ENCODE measurements at regions not wholly inside any gene's neighbourhood (a gene's known extent, or its start where the extent isn't known, plus 50 kb on each side); places are given as distances from the start of the nearest gene placed in this dataset.

DNA sequence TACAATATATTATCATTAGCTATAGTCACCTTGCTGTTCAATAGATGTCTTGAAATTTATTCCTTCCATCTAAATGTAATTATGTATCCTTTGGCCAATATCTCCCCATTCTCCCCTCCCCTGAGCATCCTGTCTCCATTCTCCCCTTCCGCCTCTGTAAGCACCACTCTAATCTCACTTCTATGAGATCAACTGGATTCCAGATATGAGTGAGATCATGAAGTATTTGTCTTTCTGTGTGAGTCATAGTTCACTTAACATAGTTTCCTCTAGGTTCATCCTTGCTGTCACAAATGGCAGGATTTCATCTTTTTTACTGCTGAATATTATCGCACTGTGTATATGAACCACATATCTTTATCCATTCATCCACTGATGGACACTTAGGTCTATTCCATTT lies 148.8 kb upstream of the NDN start:
- H3K4me2 ChIP-seq (ENCODE audit: low read length) = no peak overlapping the region
- H3K27ac ChIP-seq (ENCODE audit: low read length) = no peak overlapping the region
- H3F3A ChIP-seq (ENCODE audit: insufficient read depth, low read length, poor library complexity, severe bottlenecking) = no peaks in the 10 kb centered on the region
- H3K9me3 ChIP-seq (ENCODE audit: low read length) = no peaks in the 10 kb centered on the region
- no peaks in the 10 kb centered on the region for H3K27me3 ChIP-seq (ENCODE audit: insufficient read depth, low read depth, low read length)
- H3K4me3 ChIP-seq (ENCODE audit: low read length) = no peak overlapping the region
- TF ChIP-seq MXI1 (conservative IDR thresholded peaks at IDR 0.05; ENCODE audit: poor library complexity, severe bottlenecking) = no peak
- TF ChIP-seq, protein P1, sequence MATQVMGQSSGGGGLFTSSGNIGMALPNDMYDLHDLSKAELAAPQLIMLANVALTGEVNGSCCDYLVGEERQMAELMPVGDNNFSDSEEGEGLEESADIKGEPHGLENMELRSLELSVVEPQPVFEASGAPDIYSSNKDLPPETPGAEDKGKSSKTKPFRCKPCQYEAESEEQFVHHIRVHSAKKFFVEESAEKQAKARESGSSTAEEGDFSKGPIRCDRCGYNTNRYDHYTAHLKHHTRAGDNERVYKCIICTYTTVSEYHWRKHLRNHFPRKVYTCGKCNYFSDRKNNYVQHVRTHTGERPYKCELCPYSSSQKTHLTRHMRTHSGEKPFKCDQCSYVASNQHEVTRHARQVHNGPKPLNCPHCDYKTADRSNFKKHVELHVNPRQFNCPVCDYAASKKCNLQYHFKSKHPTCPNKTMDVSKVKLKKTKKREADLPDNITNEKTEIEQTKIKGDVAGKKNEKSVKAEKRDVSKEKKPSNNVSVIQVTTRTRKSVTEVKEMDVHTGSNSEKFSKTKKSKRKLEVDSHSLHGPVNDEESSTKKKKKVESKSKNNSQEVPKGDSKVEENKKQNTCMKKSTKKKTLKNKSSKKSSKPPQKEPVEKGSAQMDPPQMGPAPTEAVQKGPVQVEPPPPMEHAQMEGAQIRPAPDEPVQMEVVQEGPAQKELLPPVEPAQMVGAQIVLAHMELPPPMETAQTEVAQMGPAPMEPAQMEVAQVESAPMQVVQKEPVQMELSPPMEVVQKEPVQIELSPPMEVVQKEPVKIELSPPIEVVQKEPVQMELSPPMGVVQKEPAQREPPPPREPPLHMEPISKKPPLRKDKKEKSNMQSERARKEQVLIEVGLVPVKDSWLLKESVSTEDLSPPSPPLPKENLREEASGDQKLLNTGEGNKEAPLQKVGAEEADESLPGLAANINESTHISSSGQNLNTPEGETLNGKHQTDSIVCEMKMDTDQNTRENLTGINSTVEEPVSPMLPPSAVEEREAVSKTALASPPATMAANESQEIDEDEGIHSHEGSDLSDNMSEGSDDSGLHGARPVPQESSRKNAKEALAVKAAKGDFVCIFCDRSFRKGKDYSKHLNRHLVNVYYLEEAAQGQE (IDR thresholded peaks at IDR 0.05; ENCODE audit: borderline replicate concordance) = no peak
- no peak for TF ChIP-seq RAD21 (conservative IDR thresholded peaks at IDR 0.05)
- TF ChIP-seq EP300 (conservative IDR thresholded peaks at IDR 0.05; ENCODE audit: poor library complexity, severe bottlenecking) = no peak
- TF ChIP-seq, protein P2, sequence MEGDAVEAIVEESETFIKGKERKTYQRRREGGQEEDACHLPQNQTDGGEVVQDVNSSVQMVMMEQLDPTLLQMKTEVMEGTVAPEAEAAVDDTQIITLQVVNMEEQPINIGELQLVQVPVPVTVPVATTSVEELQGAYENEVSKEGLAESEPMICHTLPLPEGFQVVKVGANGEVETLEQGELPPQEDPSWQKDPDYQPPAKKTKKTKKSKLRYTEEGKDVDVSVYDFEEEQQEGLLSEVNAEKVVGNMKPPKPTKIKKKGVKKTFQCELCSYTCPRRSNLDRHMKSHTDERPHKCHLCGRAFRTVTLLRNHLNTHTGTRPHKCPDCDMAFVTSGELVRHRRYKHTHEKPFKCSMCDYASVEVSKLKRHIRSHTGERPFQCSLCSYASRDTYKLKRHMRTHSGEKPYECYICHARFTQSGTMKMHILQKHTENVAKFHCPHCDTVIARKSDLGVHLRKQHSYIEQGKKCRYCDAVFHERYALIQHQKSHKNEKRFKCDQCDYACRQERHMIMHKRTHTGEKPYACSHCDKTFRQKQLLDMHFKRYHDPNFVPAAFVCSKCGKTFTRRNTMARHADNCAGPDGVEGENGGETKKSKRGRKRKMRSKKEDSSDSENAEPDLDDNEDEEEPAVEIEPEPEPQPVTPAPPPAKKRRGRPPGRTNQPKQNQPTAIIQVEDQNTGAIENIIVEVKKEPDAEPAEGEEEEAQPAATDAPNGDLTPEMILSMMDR (IDR thresholded peaks at IDR 0.05; ENCODE audit: poor library complexity, severe bottlenecking) = no peak
- no peak for TF ChIP-seq POLR2AphosphoS5 (IDR thresholded peaks at IDR 0.05)
- no peak for TF ChIP-seq TAF1 (IDR thresholded peaks at IDR 0.05; ENCODE audit: low read depth)
- TF ChIP-seq SMC3 (conservative IDR thresholded peaks at IDR 0.05; ENCODE audit: poor library complexity) = no peak
- no peak for TF ChIP-seq EZH2 (IDR thresholded peaks at IDR 0.05; ENCODE audit: borderline replicate concordance, insufficient read depth, low read length, poor library complexity, severe bottlenecking)
- no peak overlapping the region for H3K9ac ChIP-seq (ENCODE audit: low read length)
- no peaks in the 10 kb centered on the region for H3K9me2 ChIP-seq (ENCODE audit: insufficient read depth, low read length)
- H3K79me2 ChIP-seq (replicated peaks; ENCODE audit: insufficient read depth, low read length) = no peaks in the 10 kb centered on the region
- no peaks in the 10 kb centered on the region for H4K20me1 ChIP-seq (ENCODE audit: insufficient read depth)
- H2AFZ ChIP-seq (ENCODE audit: low read depth, low read length) = no peak overlapping the region
- no peaks in the 10 kb centered on the region for H3K36me3 ChIP-seq (ENCODE audit: insufficient read depth, low read length)

DNA sequence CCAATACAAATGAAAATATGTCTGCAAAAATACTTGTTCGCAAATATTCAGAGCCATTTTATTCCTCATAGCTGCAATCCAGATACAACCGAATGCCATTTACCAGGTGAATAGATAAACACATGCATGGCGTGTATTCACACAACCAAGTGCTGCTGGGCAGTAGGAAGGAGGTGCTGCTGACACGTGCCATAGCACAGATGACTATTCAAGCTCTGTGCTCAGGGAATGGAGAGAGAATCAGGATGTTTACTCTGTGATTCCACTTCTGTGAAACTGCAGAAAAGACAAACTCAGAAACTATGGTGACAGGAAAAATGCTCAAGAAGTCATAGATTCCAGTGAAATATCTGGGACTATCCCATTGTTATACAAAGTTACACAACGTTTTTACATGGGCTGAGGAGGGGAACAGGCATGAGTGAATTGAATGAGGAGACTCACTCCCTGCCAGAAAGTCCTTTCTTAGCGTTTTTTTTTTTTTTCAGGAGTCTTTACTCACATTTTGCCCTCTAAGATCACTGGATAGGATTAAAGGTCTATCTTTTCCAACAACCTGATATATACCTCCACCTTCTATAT lies 152.9 kb upstream of the NDN start:
- Histone ChIP-seq H3K79me2 (replicated peaks; ENCODE audit: insufficient read depth, low read length) (no peaks in the 10 kb centered on the region), H3K4me2 (ENCODE audit: low read length) (no peak overlapping the region), H3K9ac (ENCODE audit: low read length) (no peak overlapping the region), H3K27ac (ENCODE audit: low read length) (no peak overlapping the region), H3K9me2 (ENCODE audit: insufficient read depth, low read length) (no peaks in the 10 kb centered on the region), H3K4me3 (ENCODE audit: low read length) (no peak overlapping the region), H3K36me3 (ENCODE audit: insufficient read depth, low read length) (no peaks in the 10 kb centered on the region), H3K9me3 (ENCODE audit: low read length) (peaks cover 3% of the 10 kb centered on the region), H3F3A (ENCODE audit: insufficient read depth, low read length, poor library complexity, severe bottlenecking) (no peaks in the 10 kb centered on the region), H4K20me1 (ENCODE audit: insufficient read depth) (no peaks in the 10 kb centered on the region), H3K27me3 (ENCODE audit: insufficient read depth, low read depth, low read length) (no peaks in the 10 kb centered on the region), H2AFZ (ENCODE audit: low read depth, low read length) (no peak overlapping the region)
- TF ChIP-seq, protein P1 (IDR thresholded peaks at IDR 0.05; ENCODE audit: borderline replicate concordance) = no peak
- no peak for TF ChIP-seq TAF1 (IDR thresholded peaks at IDR 0.05; ENCODE audit: low read depth)
- TF ChIP-seq EZH2 (IDR thresholded peaks at IDR 0.05; ENCODE audit: borderline replicate concordance, insufficient read depth, low read length, poor library complexity, severe bottlenecking) = no peak
- TF ChIP-seq POLR2AphosphoS5 (IDR thresholded peaks at IDR 0.05) = no peak
- TF ChIP-seq SMC3 (conservative IDR thresholded peaks at IDR 0.05; ENCODE audit: poor library complexity) = no peak
- no peak for TF ChIP-seq MXI1 (conservative IDR thresholded peaks at IDR 0.05; ENCODE audit: poor library complexity, severe bottlenecking)
- no peak for TF ChIP-seq EP300 (conservative IDR thresholded peaks at IDR 0.05; ENCODE audit: poor library complexity, severe bottlenecking)
- TF ChIP-seq, protein P2 (IDR thresholded peaks at IDR 0.05; ENCODE audit: poor library complexity, severe bottlenecking) = no peak
- TF ChIP-seq RAD21 (conservative IDR thresholded peaks at IDR 0.05) = no peak

All from neural cell (in vitro differentiated cells).